AG04449 (cell line): ENCODE measurements at regions not wholly inside any gene's neighbourhood (a gene's known extent, or its start where the extent isn't known, plus 50 kb on each side); places are given as distances from the start of the nearest gene placed in this dataset.

Source experiments
- CTCF ChIA-PET: fragments of 350-600 bp; formaldehyde crosslinking; extraction: SDS; loops from one replicate; lab custom pipeline; 2021; ENCODE audit warnings: antibody characterized with exemption; lab: Yijun Ruan, JAX
- POLR2A ChIA-PET: fragments of 400-600, 350-600 bp; formaldehyde crosslinking; extraction: SDS; loops from one replicate; lab custom pipeline; 2020; ENCODE audit warnings: antibody characterized with exemption, inconsistent platforms; lab: Yijun Ruan, JAX
- DNase-seq: peaks from one replicate; pipeline ENCODE4 v3.0.0-alpha.2; 2010; ENCODE audit warnings: low read depth, low spot score
- H3K4me3 ChIP-seq: 2 replicates; pipeline ENCODE4 v1.5.1; 2011; ENCODE audit warnings: low read depth, mild to moderate bottlenecking, control low read depth, low read length
- TF ChIP-seq, protein P1 (sequence below): IDR thresholded peaks from one replicate; pipeline ENCODE4 v1.5.1; 2011; ENCODE audit warnings: mild to moderate bottlenecking, moderate library complexity, low read length, control low read depth, inconsistent platforms; ENCODE audit not compliant: insufficient read depth; ENCODE audit errors: missing control alignments

DNA sequence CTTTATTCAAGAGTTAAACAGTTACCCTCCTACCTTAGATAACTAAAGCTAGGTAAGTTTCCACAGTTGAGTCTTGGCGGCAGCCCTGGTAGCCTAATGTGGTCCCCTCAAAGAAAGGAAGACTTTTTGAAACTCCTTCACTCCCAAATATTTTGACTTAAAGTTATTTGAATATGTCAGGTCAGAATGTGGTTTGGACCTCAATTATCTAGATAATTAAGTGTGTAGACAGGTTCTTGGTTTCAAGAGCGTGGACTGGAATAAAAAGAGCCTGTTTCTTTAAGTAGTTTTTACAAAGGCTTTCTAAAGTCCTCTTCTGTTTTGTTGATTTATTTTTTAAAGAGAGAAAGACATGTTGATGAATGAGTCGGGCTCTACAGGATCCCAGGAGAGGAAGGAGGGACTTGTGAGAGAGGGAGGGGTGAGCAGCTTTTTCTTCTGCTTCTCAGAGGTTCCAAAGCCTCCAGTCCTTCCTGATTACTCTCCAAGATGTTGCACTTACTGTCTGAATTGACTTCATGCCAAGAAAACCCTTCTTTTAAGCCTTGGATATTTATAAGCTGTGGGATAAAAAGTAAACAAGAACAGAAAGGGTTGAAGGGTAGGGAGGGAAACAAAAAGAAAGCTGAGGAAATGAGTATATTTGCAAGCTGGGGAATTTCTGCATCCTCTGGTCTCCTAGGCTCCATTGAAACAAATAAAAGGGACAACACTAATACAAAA, 457.4 kb downstream of the IGSF11 start:
- CTCF ChIA-PET, result no interaction called here
- POLR2A ChIA-PET, result no interaction called here
- DNase-seq, result no peak

DNA sequence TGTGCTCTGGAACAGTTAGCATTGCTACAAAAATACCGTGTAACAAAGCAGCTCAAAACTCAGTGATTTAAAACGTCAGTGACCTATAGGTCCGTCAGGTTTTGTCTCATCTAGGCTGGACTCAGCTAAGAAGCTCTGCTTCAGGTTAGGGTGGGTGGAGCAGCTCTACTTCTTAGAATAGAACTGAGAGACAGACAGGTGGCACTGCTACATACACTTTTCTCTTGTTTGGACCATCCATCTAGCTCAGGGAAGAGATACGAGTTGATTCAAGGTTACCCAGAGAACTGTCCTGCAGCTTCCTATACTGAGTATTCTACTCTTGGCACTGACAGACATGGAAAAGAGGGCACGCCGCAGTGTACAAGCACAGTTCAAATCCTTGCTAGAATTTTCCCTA, 456.1 kb downstream of the IGSF11 start:
- ChIA-PET POLR2A (no interaction called here), CTCF (no interaction called here)
- TF ChIP-seq, protein P1, sequence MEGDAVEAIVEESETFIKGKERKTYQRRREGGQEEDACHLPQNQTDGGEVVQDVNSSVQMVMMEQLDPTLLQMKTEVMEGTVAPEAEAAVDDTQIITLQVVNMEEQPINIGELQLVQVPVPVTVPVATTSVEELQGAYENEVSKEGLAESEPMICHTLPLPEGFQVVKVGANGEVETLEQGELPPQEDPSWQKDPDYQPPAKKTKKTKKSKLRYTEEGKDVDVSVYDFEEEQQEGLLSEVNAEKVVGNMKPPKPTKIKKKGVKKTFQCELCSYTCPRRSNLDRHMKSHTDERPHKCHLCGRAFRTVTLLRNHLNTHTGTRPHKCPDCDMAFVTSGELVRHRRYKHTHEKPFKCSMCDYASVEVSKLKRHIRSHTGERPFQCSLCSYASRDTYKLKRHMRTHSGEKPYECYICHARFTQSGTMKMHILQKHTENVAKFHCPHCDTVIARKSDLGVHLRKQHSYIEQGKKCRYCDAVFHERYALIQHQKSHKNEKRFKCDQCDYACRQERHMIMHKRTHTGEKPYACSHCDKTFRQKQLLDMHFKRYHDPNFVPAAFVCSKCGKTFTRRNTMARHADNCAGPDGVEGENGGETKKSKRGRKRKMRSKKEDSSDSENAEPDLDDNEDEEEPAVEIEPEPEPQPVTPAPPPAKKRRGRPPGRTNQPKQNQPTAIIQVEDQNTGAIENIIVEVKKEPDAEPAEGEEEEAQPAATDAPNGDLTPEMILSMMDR, result no peak
- no peak for DNase-seq
- no peak overlapping the region for H3K4me3 ChIP-seq

More for the DNA sequence above, 457.4 kb downstream of the IGSF11 start:
- TF ChIP-seq, protein P1, result no peak
- no peak overlapping the region for H3K4me3 ChIP-seq

DNA sequence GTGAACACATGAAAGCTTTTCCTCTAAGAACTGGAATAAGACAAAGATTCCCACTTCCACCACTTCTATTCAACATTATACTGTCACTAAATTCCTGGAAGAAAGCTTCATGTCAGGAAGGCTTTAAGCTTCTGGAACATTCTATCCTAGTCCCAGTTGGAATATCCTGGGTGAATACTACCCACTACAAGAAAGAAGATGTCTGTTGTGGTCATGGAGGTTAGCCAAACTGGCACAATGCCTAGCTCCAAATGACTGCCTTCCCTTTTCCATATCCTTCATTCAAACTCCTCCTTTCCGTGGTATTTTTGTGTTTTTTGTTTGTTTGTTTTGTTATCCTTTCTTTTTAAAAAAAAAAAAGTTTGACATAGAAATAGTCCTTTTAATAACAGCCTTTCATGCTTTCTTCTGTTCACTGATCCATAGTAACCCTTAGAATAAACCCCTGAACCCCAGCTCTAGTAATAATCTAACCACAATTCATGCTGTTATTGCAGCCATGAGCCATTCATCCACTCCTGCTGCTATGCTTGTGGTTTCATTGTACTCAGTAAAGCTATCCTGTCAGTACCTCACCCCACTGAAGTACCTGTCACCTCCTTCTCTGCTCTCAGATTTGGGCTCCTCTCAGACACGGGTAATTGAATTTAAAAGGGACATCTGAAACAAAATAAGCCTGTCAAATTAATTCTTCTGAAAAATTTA, 447.5 kb downstream of the IGSF11 start:
- TF ChIP-seq, protein P1, result no peak
- H3K4me3 ChIP-seq, result no peak overlapping the region
- DNase-seq, result no peak
- POLR2A ChIA-PET, result no interaction called here
- CTCF ChIA-PET, result no interaction called here

DNA sequence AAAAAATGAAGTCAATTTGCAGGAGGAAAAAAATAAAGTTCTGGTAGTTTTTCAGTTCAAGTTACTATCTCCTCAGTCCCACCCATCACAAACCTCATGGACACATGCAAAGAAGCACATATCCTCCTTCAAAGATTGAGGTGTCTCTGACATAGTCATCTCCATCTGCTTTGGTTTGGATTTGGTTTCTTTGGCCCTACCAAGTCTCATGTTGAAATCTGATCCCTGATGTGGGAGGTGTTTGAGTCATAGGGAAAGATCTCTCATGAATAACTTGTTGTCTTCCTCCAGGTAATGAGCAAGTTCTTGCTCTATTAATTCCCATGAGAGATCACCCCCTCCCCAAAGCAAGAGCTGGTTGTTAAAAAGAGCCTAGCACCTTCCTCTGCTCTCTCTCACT, 446.8 kb downstream of the IGSF11 start:
- ChIA-PET CTCF (no interaction called here), POLR2A (no interaction called here)
- no peak for DNase-seq
- TF ChIP-seq, protein P1, result no peak
- H3K4me3 ChIP-seq, result no peak overlapping the region

DNA sequence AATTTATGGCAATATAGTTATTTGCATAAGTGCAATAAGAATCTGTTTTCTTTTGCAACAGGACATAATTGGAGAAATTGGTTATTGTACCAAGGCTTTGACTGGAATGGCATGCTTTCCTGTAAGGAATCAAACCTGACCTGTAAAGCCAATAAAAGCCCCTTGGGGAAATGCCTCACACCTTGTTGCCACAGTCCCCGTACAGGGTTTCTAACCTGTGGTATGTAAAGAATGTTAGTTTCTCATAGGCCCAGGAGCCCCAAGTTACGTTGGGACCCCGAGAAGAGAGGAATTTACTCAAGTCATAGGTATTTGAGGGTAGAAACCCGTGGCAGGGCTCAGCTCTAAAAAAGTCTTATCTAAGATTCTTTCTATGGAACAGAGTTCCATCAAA, 441.4 kb downstream of the IGSF11 start:
- DNase-seq, result no peak
- TF ChIP-seq, protein P1, result no peak
- H3K4me3 ChIP-seq, result no peak overlapping the region
- ChIA-PET CTCF (no interaction called here), POLR2A (no interaction called here)

DNA sequence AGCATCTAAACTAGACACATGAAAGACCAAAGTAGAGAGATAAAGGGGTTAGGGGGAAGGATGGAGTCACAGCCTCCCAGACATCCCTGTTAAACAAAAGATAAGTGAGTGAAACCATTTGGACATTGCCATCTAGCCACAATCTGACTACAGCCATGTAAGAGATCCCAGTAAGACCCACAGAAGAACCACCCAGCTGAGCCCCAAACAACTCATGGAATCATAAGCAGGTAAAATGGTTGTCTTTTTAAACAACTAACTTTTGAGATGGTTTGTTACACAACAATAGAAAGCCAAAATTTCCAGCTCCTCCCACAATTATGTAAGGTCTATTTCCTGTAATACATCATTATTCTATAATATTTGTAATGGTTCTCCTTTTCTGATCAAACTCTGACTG, 437.5 kb downstream of the IGSF11 start:
- ChIA-PET CTCF (no interaction called here), POLR2A (no interaction called here)
- no peak for DNase-seq
- H3K4me3 ChIP-seq, result no peak overlapping the region
- TF ChIP-seq, protein P1, result no peak
